AG04449 (cell line): ENCODE measurements at regions not wholly inside any gene's neighbourhood (a gene's known extent, or its start where the extent isn't known, plus 50 kb on each side); places are given as distances from the start of the nearest gene placed in this dataset.

Source experiments
- CTCF ChIA-PET: fragments of 350-600 bp; formaldehyde crosslinking; extraction: SDS; loops from one replicate; lab custom pipeline; 2021; ENCODE audit warnings: antibody characterized with exemption; lab: Yijun Ruan, JAX
- POLR2A ChIA-PET: fragments of 400-600, 350-600 bp; formaldehyde crosslinking; extraction: SDS; loops from one replicate; lab custom pipeline; 2020; ENCODE audit warnings: antibody characterized with exemption, inconsistent platforms; lab: Yijun Ruan, JAX
- DNase-seq: peaks from one replicate; pipeline ENCODE4 v3.0.0-alpha.2; 2010; ENCODE audit warnings: low read depth, low spot score
- H3K4me3 ChIP-seq: 2 replicates; pipeline ENCODE4 v1.5.1; 2011; ENCODE audit warnings: low read depth, mild to moderate bottlenecking, control low read depth, low read length
- TF ChIP-seq, protein P1 (sequence below): IDR thresholded peaks from one replicate; pipeline ENCODE4 v1.5.1; 2011; ENCODE audit warnings: mild to moderate bottlenecking, moderate library complexity, low read length, control low read depth, inconsistent platforms; ENCODE audit not compliant: insufficient read depth; ENCODE audit errors: missing control alignments

DNA sequence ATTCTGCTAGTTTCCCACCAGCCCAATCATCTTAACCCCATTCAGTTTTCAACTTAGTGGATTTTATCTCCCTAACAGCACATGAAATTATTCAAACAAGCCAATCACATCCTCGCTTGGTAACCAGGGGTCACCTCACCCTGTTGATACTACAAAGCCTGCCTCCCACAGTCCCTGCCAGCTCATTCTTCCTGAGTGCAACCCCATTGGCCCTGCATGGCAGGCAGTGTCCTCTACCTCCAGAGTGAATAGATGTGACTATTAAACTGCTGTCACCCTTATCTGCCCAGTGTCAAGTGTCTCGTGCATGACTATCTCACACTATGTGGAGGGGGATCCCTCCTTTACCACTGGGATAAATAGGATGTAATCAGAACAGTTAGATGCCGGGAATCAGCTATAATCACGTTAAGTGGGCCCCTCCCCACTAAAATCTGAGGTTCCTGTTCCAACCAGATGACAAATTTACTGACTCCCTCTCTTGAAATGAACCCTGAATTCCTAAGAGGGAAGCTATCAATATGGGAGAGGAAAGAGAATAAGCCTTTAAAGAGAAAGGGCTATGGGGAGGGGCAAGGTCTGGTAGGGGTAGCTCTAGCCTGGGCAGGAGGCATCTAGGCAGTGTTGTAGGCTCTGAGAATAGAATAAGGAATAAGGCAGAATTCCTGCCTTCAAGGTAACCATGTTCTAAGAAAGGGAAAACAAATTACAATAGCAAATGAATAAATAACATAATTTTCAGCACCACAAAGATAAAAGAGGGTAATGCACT is 155.9 kb downstream of the SLC30A10 start:
- no peak overlapping the region for H3K4me3 ChIP-seq
- TF ChIP-seq, protein P1, sequence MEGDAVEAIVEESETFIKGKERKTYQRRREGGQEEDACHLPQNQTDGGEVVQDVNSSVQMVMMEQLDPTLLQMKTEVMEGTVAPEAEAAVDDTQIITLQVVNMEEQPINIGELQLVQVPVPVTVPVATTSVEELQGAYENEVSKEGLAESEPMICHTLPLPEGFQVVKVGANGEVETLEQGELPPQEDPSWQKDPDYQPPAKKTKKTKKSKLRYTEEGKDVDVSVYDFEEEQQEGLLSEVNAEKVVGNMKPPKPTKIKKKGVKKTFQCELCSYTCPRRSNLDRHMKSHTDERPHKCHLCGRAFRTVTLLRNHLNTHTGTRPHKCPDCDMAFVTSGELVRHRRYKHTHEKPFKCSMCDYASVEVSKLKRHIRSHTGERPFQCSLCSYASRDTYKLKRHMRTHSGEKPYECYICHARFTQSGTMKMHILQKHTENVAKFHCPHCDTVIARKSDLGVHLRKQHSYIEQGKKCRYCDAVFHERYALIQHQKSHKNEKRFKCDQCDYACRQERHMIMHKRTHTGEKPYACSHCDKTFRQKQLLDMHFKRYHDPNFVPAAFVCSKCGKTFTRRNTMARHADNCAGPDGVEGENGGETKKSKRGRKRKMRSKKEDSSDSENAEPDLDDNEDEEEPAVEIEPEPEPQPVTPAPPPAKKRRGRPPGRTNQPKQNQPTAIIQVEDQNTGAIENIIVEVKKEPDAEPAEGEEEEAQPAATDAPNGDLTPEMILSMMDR: no peak
- ChIA-PET CTCF (no interaction called here), POLR2A (no interaction called here)
- DNase-seq: no peak

DNA sequence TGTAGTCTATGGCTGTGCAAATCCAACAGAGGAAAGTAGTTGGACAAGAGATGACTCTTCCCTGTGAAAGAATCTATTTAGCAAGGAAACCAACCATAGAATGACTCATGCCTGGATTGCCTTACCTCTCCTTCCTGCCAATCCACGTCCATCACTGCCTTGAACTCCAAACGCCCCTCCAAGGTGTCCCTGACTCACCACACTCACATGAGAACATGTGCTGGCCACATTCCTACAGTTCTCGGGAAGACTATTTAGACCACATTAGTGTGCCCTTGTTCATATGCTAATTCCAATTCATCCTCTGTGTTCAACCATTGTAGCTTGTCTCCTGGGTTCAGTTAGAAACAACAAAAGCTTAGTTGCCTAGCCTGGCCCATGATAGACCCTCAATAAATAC is 157.3 kb downstream of the SLC30A10 start:
- ChIA-PET POLR2A (no interaction called here), CTCF (no interaction called here)
- peak; percentile 60 for DNase-seq
- TF ChIP-seq, protein P1: no peak
- no peak overlapping the region for H3K4me3 ChIP-seq

DNA sequence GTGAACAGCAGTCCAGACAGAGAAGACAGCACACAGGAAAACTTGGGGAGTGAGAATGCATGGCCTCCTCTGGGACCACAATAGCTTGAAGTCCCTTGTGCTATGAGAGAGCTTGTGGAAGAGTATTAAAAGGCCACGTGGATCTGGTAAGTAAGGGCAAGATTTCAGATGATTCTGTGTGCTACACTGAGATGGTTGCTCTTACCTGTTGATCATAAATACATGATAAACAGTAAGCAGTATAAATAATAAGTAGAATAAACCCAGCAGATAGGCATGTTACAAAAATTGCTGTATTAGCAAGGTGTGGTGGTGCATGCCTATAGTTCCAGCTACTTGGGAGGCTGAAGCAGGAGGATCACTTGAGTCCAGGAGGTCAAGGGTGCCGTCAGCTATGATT is 150.4 kb upstream of the ZC3H11B start:
- H3K4me3 ChIP-seq: no peak overlapping the region
- no peak for DNase-seq
- ChIA-PET CTCF (no interaction called here), POLR2A (no interaction called here)
- TF ChIP-seq, protein P1: no peak

DNA sequence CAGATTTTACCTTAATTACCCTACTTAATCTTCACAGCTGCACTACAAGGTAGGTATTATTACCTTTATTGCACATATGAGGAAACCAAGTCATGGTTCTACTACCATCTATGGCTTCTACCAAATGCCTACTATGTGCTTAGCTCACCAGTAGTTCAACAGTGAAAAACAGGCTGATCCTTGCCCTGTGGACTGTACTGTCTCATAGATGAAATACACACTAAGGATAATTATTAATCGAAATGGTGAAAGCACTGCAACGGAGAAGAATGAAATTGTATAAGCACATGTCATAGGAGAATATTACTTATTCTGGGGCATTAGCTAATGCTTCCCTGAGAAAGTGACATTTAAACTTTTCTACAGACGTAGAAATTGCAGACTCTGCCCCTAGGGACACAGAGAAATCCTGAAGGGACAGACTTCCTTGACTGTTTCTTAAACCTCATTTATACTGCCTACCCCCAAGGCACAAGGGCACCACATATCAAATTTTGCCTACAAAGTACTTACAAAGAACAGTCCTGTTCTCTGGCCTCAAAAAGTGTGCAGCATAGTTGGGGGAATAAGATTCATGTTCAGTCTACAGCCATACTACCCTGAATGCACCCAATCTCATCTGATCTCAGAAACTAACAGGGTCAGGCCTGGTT is 148.4 kb upstream of the ZC3H11B start:
- ChIA-PET CTCF (no interaction called here), POLR2A (no interaction called here)
- H3K4me3 ChIP-seq: no peak overlapping the region
- DNase-seq: no peak
- TF ChIP-seq, protein P1: no peak

DNA sequence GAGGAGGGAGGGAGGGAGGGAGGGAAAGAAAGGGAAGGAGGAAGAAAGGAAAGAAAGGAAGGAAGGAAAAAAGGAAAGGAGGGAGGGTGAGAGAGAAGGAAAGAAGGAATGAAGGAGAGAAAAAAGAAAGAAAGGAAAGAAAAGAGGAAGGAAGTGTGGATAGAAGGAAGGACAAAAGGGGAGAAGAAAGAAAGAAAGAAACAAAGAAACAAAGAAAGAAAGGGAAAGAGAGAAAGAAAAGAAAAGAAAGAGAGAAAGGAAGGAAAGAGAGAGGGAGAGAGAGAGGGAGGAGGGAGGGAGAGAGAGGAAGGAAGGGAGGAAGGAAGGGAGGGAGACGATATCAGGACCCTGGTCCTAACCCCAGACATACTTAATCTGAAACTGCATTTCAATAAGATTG is 146.2 kb upstream of the ZC3H11B start:
- TF ChIP-seq, protein P1: no peak
- no peak for DNase-seq
- no peak overlapping the region for H3K4me3 ChIP-seq
- ChIA-PET POLR2A (no interaction called here), CTCF (no interaction called here)

DNA sequence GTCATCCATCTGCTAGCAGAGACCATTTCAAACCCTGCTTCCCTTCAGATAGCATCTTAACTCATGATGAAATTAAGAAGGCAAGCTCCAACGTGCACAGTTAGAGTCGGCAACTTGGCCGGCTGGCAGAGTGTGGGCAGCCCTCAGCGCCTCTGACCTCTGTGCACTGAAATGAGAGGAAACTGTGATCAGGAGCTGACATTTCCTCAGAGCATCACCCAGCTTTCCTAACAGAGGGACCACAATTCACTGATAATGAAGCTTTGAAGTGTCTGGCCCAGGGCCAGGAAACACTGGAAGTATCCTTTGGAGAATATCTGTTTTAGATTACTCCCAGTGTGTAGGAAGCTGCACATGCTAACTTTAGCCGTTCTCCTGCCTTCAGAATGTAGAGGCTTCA is 145.0 kb upstream of the ZC3H11B start:
- CTCF ChIA-PET: no interaction called here

More for the DNA sequence above, 145.0 kb upstream of the ZC3H11B start:
- no peak overlapping the region for H3K4me3 ChIP-seq
- POLR2A ChIA-PET: no interaction called here
- DNase-seq: no peak
- TF ChIP-seq, protein P1: no peak
